NB4 (cell line): ENCODE measurements at regions not wholly inside any gene's neighbourhood (a gene's known extent, or its start where the extent isn't known, plus 50 kb on each side); places are given as distances from the start of the nearest gene placed in this dataset.
"Not testable (repeated sequence)": the region's sequence is repeated elsewhere in the genome, so short reads cannot be mapped to it uniquely, and the experiment has no call there.

ENCODE experiments used
- POLR2A ChIP-seq: IDR thresholded peaks from 2 replicates; pipeline ENCODE4 v1.6.1; 2011; ENCODE audit warnings: mild to moderate bottlenecking; ENCODE audit not compliant: insufficient read length; ENCODE audit errors: extremely low read depth
- TF ChIP-seq, protein P1 (sequence below): IDR thresholded peaks from one replicate; pipeline ENCODE4 v1.5.1; 2012; ENCODE audit warnings: low read depth, low read length

DNA sequence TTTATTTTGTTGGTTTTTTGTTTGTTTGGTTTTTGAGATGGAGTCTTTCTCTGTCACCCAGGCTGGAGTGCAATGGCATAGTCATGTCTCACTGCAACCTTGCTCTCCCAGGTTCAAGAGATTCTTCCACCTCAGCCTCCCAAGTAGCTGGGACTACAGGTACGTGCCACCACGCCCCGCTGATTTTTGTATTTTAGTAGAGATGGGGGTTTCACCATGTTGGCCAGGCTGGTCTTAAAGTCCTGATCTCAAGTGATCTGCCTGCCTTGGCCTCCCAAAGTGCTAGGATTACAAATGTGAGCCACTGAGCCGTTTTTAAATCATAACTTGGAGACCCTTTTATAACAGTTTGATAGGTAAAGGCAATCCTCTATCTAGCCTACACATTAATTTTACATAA lies 95.9 kb upstream of the MIR17HG start:
- TF ChIP-seq POLR2A, result not testable (repeated sequence)
- TF ChIP-seq, protein P1, sequence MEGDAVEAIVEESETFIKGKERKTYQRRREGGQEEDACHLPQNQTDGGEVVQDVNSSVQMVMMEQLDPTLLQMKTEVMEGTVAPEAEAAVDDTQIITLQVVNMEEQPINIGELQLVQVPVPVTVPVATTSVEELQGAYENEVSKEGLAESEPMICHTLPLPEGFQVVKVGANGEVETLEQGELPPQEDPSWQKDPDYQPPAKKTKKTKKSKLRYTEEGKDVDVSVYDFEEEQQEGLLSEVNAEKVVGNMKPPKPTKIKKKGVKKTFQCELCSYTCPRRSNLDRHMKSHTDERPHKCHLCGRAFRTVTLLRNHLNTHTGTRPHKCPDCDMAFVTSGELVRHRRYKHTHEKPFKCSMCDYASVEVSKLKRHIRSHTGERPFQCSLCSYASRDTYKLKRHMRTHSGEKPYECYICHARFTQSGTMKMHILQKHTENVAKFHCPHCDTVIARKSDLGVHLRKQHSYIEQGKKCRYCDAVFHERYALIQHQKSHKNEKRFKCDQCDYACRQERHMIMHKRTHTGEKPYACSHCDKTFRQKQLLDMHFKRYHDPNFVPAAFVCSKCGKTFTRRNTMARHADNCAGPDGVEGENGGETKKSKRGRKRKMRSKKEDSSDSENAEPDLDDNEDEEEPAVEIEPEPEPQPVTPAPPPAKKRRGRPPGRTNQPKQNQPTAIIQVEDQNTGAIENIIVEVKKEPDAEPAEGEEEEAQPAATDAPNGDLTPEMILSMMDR, result not testable (repeated sequence)
